C4-2B (cell line): ENCODE measurements at regions not wholly inside any gene's neighbourhood (a gene's known extent, or its start where the extent isn't known, plus 50 kb on each side); places are given as distances from the start of the nearest gene placed in this dataset.

ENCODE experiments used
- ZFX ChIP-seq: fragments of 450-650 bp; IDR thresholded peaks from 2 replicates; pipeline ENCODE4 v1.6.1; 2017
- TF ChIP-seq, protein P1 (sequence below): fragments of 450-650 bp; conservative IDR thresholded peaks from 2 replicates; pipeline ENCODE4 v1.5.1; 2017; ENCODE audit warnings: mild to moderate bottlenecking

DNA sequence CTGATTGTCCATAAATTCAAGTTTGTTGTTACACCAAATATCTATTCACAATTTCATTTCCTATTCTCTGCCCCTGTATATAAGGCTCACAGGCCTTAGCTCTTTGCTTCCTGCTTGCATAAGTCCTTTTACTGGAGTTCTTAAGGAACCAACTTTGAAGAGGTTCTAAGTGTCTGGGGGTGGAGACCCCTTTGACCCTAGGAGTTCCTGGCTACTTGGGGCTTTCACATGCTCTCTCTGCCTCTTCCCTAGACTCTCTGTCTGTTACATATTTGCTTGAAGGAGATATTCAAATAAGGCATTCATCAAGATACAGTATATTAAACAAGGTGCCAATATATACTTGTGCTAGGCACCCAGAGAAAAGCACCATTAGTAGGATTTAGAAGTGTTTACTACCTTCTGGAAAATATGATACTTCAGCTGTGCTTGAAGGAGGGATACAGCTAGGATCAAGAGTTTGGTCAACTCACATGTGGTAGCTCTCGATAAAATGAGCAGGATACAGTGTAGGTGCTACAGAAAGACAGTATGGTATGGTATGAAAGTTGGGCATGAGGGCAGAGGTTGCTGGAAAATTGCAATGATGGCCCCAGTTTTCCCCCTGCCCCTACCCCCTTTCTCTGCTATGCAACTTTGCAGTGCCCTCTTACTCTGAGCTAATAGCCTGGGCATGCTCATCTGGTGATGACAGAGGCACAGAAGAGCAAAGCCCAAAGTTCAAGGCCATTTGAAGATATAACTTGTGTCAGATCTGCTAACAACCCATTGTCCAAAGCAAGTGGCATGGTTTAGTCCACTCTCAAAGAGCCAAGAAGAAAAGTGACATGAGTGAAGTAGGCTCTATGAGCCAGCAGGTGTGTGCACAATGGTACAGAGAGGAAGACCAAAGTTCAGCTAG lies 107.6 kb upstream of the CPEB2 start:
- TF ChIP-seq, protein P1, sequence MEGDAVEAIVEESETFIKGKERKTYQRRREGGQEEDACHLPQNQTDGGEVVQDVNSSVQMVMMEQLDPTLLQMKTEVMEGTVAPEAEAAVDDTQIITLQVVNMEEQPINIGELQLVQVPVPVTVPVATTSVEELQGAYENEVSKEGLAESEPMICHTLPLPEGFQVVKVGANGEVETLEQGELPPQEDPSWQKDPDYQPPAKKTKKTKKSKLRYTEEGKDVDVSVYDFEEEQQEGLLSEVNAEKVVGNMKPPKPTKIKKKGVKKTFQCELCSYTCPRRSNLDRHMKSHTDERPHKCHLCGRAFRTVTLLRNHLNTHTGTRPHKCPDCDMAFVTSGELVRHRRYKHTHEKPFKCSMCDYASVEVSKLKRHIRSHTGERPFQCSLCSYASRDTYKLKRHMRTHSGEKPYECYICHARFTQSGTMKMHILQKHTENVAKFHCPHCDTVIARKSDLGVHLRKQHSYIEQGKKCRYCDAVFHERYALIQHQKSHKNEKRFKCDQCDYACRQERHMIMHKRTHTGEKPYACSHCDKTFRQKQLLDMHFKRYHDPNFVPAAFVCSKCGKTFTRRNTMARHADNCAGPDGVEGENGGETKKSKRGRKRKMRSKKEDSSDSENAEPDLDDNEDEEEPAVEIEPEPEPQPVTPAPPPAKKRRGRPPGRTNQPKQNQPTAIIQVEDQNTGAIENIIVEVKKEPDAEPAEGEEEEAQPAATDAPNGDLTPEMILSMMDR = no peak
- no peak for TF ChIP-seq ZFX
